Esophagus squamous epithelium (tissue), 5 donors: ENCODE measurements at regions not wholly inside any gene's neighbourhood (a gene's known extent, or its start where the extent isn't known, plus 50 kb on each side); places are given as distances from the start of the nearest gene placed in this dataset.

Source experiments
- DNase-seq: peaks from one replicate; lab custom pipeline; 2025; lab: John Stamatoyannopoulos, UW
- H3K27ac ChIP-seq, 4 donors: fragments of 200-600 bp; sonication (generic); one replicate each; pipeline ENCODE4 v1.5.1; 2016 to 2019; ENCODE audit warnings: mild to moderate bottlenecking in 1 of 4
- H3K27me3 ChIP-seq, 4 donors: fragments of 200-600 bp; sonication (generic); 1 replicate in 3 of 4; 2 replicates in 1 of 4; pipeline versions ENCODE4 v1.5.1 to v1.6.0; 2017 to 2021; ENCODE audit warnings: antibody characterized with exemption in 1 of 4
- H3K36me3 ChIP-seq, 3 donors: fragments of 200-600 bp; sonication (generic); one replicate each; pipeline ENCODE4 v1.5.1; 2016 to 2019
- H3K4me1 ChIP-seq, 3 donors: fragments of 200-600 bp; sonication (generic); one replicate each; pipeline ENCODE4 v1.5.1; 2017 to 2019
- H3K4me3 ChIP-seq, 4 donors: fragments of 200-600 bp; sonication (generic); 1 replicate in 3 of 4; 2 replicates in 1 of 4; pipeline ENCODE4 v1.5.1; 2016 to 2019; ENCODE audit warnings: mild to moderate bottlenecking in 2 of 4, moderate library complexity in 1 of 4
- H3K9me3 ChIP-seq, 3 donors: fragments of 200-600 bp; sonication (generic); one replicate each; pipeline ENCODE4 v1.5.1; 2016 to 2019
- POLR2A ChIP-seq, 4 donors: fragments of 450-650 bp; IDR thresholded peaks; one replicate each; pipeline ENCODE4 v1.6.1; 2017; ENCODE audit warnings: antibody characterized with exemption in 4 of 4, mild to moderate bottlenecking in 4 of 4, moderate library complexity in 3 of 4
- WGBS, 2 donors: methylation state at CpG; one replicate each; pipeline ENCODE4 v1.1.5; 2018; 5-methylcytosine and 5-hydroxymethylcytosine counted together
- intact Hi-C: fragments of 100-400 bp; cut with DNase I; formaldehyde crosslinking; loops from one replicate; pipeline ENCODE4 v1.15.0; 2022
- TF ChIP-seq, protein P1 (sequence below), 6 experiments: fragments of 450-650 bp in 4 of 6; fragments of 200-600 bp in 2 of 6; sonication (generic) in 2 of 6; IDR thresholded peaks; one replicate each; pipeline ENCODE4 v1.5.1; 2016 to 2019; ENCODE audit warnings: antibody characterized with exemption in 6 of 6, mild to moderate bottlenecking in 4 of 6, moderate library complexity in 4 of 6
- donor health status: DM: yes; HTN: yes; CAD: no.

DNA sequence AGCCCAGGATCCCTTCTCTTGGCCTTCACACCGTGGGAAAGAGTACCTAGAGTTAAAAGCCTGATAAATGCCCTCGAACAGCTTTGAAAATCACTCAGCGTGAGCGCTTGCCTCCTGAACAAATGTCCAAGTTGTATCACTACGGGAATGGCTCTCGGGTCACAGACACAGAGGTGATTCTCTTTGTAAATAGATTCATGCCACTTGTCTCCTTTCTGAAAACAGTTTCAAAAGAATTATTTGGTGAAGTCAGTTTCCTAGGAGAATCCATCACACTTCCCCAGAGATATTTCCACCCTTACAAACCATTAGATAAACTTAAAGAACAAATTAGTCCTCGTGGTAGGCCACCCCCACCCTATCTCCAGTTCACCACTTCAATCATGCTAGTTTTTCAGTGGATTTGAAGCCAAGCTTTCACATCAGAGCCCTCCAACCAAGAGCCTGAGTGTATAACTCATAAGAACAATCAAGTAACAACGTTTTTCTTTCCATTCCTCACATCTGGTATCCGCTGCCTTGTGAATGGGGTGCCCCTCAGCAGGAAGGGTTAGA, 132.9 kb downstream of the SLC30A10 start:
- no peaks in the 10 kb centered on the region for H3K9me3 ChIP-seq
- no peak for TF ChIP-seq POLR2A (IDR thresholded peaks at IDR 0.05)
- TF ChIP-seq, protein P1, sequence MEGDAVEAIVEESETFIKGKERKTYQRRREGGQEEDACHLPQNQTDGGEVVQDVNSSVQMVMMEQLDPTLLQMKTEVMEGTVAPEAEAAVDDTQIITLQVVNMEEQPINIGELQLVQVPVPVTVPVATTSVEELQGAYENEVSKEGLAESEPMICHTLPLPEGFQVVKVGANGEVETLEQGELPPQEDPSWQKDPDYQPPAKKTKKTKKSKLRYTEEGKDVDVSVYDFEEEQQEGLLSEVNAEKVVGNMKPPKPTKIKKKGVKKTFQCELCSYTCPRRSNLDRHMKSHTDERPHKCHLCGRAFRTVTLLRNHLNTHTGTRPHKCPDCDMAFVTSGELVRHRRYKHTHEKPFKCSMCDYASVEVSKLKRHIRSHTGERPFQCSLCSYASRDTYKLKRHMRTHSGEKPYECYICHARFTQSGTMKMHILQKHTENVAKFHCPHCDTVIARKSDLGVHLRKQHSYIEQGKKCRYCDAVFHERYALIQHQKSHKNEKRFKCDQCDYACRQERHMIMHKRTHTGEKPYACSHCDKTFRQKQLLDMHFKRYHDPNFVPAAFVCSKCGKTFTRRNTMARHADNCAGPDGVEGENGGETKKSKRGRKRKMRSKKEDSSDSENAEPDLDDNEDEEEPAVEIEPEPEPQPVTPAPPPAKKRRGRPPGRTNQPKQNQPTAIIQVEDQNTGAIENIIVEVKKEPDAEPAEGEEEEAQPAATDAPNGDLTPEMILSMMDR (IDR thresholded peaks at IDR 0.05): no peak
- H3K36me3 ChIP-seq: no peaks in the 10 kb centered on the region
- H3K27ac ChIP-seq: no peak overlapping the region
- no peak overlapping the region for H3K4me3 ChIP-seq
- intact Hi-C loops: no loop called here
- H3K27me3 ChIP-seq: no peaks in the 10 kb centered on the region
- peaks cover 0 to 9% (median 8%) of the 10 kb centered on the region in 3 donors for H3K4me1 ChIP-seq
- DNase-seq: no peak
- WGBS, 2 donors: 54 to 63% methylated on average over 9 of the region's 9 CpGs

DNA sequence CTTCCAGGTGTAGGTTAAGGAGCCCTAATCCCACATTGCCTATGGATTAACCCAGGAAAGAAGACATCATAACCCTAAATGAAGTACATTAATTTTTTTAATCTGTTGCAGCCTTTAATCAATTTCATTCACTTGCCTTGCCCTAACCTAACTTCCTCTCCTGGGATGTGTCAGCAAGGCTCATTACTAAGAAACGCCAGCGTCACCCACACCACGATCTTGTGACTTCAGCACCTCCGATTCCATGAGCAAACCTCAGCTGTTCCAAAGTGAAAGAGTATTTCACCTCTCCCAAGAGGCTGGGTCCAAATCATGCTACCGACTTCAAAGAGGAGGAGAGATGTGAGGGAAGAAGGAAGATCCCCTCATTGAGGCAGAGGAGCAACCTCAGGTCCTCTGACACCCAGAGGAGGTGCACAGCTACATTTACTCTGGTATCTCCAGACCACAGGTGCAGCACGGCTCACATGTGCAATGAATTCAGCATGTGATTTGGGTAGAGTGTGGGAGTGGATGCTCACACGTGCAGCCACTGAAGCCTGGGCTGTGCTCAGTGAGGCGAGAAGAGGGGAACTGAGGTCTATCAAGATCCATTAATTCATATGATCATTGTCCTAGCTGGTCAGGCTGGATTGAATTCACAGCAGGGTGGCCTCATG, 134.1 kb downstream of the SLC30A10 start:
- Histone ChIP-seq H3K36me3 (no peaks in the 10 kb centered on the region), H3K27me3 (no peaks in the 10 kb centered on the region), H3K27ac (no peak overlapping the region), H3K4me3 (no peak overlapping the region), H3K9me3 (no peaks in the 10 kb centered on the region), H3K4me1 (peaks cover 0 to 9% (median 8%) of the 10 kb centered on the region in 3 donors)
- no peak for DNase-seq
- TF ChIP-seq, protein P1 (IDR thresholded peaks at IDR 0.05): no peak
- TF ChIP-seq POLR2A (IDR thresholded peaks at IDR 0.05): no peak
- 74 to 79% methylated on average over 5 to 6 of the region's 8 CpGs for WGBS, 2 donors
- intact Hi-C loops: no loop called here

DNA sequence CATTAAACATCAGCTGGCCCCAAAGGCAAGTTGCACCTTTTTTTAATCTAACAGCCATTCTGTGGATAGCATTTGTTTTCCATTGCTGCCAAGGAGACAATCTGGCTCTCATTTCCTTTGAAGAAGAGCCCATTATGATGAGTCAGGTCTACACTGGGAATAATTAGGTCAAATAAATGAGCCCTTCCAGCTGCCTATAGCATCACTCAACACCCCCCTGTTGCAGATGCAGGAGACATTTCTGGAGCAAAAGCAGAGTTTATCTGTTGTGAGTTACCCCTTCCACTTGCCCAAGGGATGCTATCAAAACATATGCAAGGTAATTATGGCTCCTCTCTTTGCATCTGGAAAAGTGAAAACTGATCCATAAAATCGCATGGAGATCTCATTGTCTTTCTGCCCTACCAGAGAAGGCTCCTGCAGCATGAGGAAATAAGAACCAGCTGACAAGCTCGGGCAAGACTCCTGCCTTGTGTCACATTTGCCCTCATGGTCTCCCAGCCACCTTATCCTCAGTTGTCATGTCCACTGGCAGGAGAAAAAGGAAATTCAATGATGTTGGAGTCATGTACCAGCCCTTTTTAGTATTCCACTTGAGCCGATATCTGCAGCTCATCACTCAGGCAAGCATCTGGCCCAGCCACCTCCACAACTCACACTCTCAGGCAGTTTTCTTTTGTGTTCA, 135.9 kb downstream of the SLC30A10 start:
- no peak for DNase-seq

DNA sequence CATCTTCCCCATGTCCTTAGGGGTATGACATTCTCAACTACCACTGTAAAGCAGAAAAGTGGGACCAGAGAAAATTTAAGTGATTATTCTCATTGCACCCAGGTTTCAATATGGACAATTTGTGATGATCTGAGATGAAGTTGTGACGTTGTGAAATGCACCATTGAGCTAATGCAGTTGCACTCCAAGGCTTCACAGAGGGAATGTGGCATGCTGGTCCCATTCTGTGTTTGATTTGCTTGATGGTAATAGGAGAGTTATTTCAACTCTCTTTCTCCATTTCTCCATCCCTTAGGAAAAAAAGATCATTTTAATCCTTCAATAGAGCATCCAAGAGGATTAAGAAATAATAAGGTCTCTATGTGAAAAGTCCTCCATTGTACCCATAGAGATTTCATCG, 136.6 kb downstream of the SLC30A10 start:
- Histone ChIP-seq H3K4me3 (no peak overlapping the region), H3K27me3 (no peaks in the 10 kb centered on the region), H3K4me1 (peaks cover 0 to 4% (median 0%) of the 10 kb centered on the region in 3 donors), H3K36me3 (no peaks in the 10 kb centered on the region), H3K27ac (no peak overlapping the region), H3K9me3 (no peaks in the 10 kb centered on the region)
- WGBS, 2 donors: 47 to 64% methylated on average over 2 of the region's 2 CpGs
- no peak for DNase-seq
- no peak for TF ChIP-seq POLR2A (IDR thresholded peaks at IDR 0.05)
- TF ChIP-seq, protein P1 (IDR thresholded peaks at IDR 0.05): no peak
- intact Hi-C loops: no loop called here

More for the DNA sequence above, 135.9 kb downstream of the SLC30A10 start:
- intact Hi-C loops: no loop called here
- TF ChIP-seq, protein P1 (IDR thresholded peaks at IDR 0.05): no peak
- TF ChIP-seq POLR2A (IDR thresholded peaks at IDR 0.05): no peak
- Histone ChIP-seq H3K9me3 (no peaks in the 10 kb centered on the region), H3K4me1 (peaks cover 0 to 4% (median 0%) of the 10 kb centered on the region in 3 donors), H3K27me3 (no peaks in the 10 kb centered on the region), H3K27ac (no peak overlapping the region), H3K36me3 (no peaks in the 10 kb centered on the region), H3K4me3 (no peak overlapping the region)
- 55 to 71% methylated on average over 3 of the region's 3 CpGs for WGBS, 2 donors
